GM12878 (cell line): ENCODE measurements at regions not wholly inside any gene's neighbourhood (a gene's known extent, or its start where the extent isn't known, plus 50 kb on each side); places are given as distances from the start of the nearest gene placed in this dataset.

Source experiments
- ESRRA ChIP-seq: IDR thresholded peaks from 2 replicates; pipeline ENCODE4 v1.6.1; 2012; ENCODE audit warnings: mild to moderate bottlenecking, low read length, improper control_type of control experiment
- EZH2 ChIP-seq: IDR thresholded peaks from 2 replicates; pipeline ENCODE4 v1.6.1; 2012; ENCODE audit warnings: low read depth, mild to moderate bottlenecking, control low read depth, inconsistent platforms, low read length, borderline replicate concordance; ENCODE audit not compliant: control insufficient read depth
- POLR2A ChIP-seq: IDR thresholded peaks from 2 replicates; pipeline ENCODE4 v1.6.1; 2011; ENCODE audit warnings: low read depth, mild to moderate bottlenecking, low read length
- SUZ12 ChIP-seq: fragments of 200-600 bp; sonication (generic); IDR thresholded peaks from one replicate; pipeline ENCODE4 v1.6.1; 2018; ENCODE audit warnings: antibody characterized with exemption, mild to moderate bottlenecking; ENCODE audit not compliant: unreplicated experiment
- TF ChIP-seq, protein P1 (sequence below), 3 experiments: IDR thresholded peaks in 2 of 3; conservative IDR thresholded peaks in 1 of 3; 2 replicates each; pipeline ENCODE4 v1.5.1; 2011; ENCODE audit warnings: low read depth in 3 of 3, low read length in 3 of 3, mild to moderate bottlenecking in 3 of 3, control low read depth in 2 of 3, moderate library complexity in 2 of 3, inconsistent platforms in 1 of 3, mixed read lengths in 1 of 3; ENCODE audit not compliant: control insufficient read depth in 2 of 3, insufficient read depth in 1 of 3; ENCODE audit errors: extremely low read depth in 1 of 3
- TF ChIP-seq, protein P2 (sequence below): IDR thresholded peaks from 2 replicates; pipeline ENCODE4 v1.6.1; 2012; ENCODE audit warnings: mild to moderate bottlenecking, low read depth, low read length

GRCh38 chr15:69508659-69509058, 56.0 kb downstream of the RPLP1 start:
- no peak for TF ChIP-seq POLR2A
- no peak for TF ChIP-seq SUZ12
- TF ChIP-seq ESRRA = no peak
- TF ChIP-seq, protein P1, sequence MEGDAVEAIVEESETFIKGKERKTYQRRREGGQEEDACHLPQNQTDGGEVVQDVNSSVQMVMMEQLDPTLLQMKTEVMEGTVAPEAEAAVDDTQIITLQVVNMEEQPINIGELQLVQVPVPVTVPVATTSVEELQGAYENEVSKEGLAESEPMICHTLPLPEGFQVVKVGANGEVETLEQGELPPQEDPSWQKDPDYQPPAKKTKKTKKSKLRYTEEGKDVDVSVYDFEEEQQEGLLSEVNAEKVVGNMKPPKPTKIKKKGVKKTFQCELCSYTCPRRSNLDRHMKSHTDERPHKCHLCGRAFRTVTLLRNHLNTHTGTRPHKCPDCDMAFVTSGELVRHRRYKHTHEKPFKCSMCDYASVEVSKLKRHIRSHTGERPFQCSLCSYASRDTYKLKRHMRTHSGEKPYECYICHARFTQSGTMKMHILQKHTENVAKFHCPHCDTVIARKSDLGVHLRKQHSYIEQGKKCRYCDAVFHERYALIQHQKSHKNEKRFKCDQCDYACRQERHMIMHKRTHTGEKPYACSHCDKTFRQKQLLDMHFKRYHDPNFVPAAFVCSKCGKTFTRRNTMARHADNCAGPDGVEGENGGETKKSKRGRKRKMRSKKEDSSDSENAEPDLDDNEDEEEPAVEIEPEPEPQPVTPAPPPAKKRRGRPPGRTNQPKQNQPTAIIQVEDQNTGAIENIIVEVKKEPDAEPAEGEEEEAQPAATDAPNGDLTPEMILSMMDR (IDR thresholded peaks at IDR 0.05 in 2 of 3, conservative IDR thresholded peaks at IDR 0.05 in 1 of 3; ENCODE audit: control insufficient read depth in 2 of 3, extremely low read depth in 1 of 3, insufficient read depth in 1 of 3, low read depth in 3 of 3, low read length in 3 of 3) = no peak
- no peak for TF ChIP-seq EZH2
- TF ChIP-seq, protein P2, sequence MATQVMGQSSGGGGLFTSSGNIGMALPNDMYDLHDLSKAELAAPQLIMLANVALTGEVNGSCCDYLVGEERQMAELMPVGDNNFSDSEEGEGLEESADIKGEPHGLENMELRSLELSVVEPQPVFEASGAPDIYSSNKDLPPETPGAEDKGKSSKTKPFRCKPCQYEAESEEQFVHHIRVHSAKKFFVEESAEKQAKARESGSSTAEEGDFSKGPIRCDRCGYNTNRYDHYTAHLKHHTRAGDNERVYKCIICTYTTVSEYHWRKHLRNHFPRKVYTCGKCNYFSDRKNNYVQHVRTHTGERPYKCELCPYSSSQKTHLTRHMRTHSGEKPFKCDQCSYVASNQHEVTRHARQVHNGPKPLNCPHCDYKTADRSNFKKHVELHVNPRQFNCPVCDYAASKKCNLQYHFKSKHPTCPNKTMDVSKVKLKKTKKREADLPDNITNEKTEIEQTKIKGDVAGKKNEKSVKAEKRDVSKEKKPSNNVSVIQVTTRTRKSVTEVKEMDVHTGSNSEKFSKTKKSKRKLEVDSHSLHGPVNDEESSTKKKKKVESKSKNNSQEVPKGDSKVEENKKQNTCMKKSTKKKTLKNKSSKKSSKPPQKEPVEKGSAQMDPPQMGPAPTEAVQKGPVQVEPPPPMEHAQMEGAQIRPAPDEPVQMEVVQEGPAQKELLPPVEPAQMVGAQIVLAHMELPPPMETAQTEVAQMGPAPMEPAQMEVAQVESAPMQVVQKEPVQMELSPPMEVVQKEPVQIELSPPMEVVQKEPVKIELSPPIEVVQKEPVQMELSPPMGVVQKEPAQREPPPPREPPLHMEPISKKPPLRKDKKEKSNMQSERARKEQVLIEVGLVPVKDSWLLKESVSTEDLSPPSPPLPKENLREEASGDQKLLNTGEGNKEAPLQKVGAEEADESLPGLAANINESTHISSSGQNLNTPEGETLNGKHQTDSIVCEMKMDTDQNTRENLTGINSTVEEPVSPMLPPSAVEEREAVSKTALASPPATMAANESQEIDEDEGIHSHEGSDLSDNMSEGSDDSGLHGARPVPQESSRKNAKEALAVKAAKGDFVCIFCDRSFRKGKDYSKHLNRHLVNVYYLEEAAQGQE = no peak
